DMS153 (cell line): ENCODE measurements at regions not wholly inside any gene's neighbourhood (a gene's known extent, or its start where the extent isn't known, plus 50 kb on each side); places are given as distances from the start of the nearest gene placed in this dataset.
"Not testable (repeated sequence)": the region's sequence is repeated elsewhere in the genome, so short reads cannot be mapped to it uniquely, and the experiment has no call there.

ENCODE experiments used
- DNase-seq: peaks from one replicate; lab custom pipeline; 2025; lab: John Stamatoyannopoulos, UW

GRCh38 chr21:28588997-28589396, 403.7 kb downstream of the LTN1 start:
- no peak for DNase-seq

- no peak for DNase-seq
Observed at GRCh38 chr21:28587748-28588147, 404.9 kb downstream of the LTN1 start.

GRCh38 chr21:28581976-28582375, 410.7 kb downstream of the LTN1 start:
- DNase-seq, result no peak

- DNase-seq, result not testable (repeated sequence)
Observed at GRCh38 chr21:28581311-28581731, 411.4 kb downstream of the LTN1 start.

- DNase-seq, result no peak
Observed at GRCh38 chr21:28580585-28580984, 412.1 kb downstream of the LTN1 start.

- no peak for DNase-seq
Observed at GRCh38 chr21:28579986-28580550, 412.6 kb downstream of the LTN1 start.

GRCh38 chr21:28568692-28569091, 424.0 kb downstream of the LTN1 start:
- no peak for DNase-seq

- not testable (repeated sequence) for DNase-seq
Observed at GRCh38 chr21:28563933-28564332, 428.7 kb downstream of the LTN1 start.

- DNase-seq, result no peak
Observed at GRCh38 chr21:28561772-28562171, 430.9 kb downstream of the LTN1 start.

- DNase-seq, result no peak
Observed at GRCh38 chr21:28554660-28555475, 437.8 kb downstream of the LTN1 start.

GRCh38 chr21:28550057-28550825, 442.4 kb downstream of the LTN1 start:
- DNase-seq, result no peak

GRCh38 chr21:28548291-28548690, 444.4 kb downstream of the LTN1 start:
- no peak for DNase-seq

- DNase-seq, result no peak
Observed at GRCh38 chr21:28547766-28548165, 444.9 kb downstream of the LTN1 start.

- no peak for DNase-seq
Observed at GRCh38 chr21:28543975-28544374, 448.7 kb downstream of the LTN1 start.

GRCh38 chr21:28541371-28542112, 451.1 kb downstream of the LTN1 start:
- DNase-seq, result no peak

- no peak for DNase-seq
Observed at GRCh38 chr21:28540514-28540913, 452.2 kb downstream of the LTN1 start.

GRCh38 chr21:28539623-28539988, 453.1 kb downstream of the LTN1 start:
- DNase-seq, result no peak

- no peak for DNase-seq
Observed at GRCh38 chr21:28538987-28539622, 453.6 kb downstream of the LTN1 start.

GRCh38 chr21:28537371-28538079, 455.2 kb downstream of the LTN1 start:
- no peak for DNase-seq

GRCh38 chr21:28532446-28532845, 460.2 kb downstream of the LTN1 start:
- DNase-seq, result no peak

GRCh38 chr21:28523367-28523766, 469.3 kb downstream of the LTN1 start:
- DNase-seq, result no peak
